ENCODE measurements at regions not wholly inside any gene's neighbourhood (a gene's known extent, or its start where the extent isn't known, plus 50 kb on each side); places are given as distances from the start of the nearest gene placed in this dataset.

DNA sequence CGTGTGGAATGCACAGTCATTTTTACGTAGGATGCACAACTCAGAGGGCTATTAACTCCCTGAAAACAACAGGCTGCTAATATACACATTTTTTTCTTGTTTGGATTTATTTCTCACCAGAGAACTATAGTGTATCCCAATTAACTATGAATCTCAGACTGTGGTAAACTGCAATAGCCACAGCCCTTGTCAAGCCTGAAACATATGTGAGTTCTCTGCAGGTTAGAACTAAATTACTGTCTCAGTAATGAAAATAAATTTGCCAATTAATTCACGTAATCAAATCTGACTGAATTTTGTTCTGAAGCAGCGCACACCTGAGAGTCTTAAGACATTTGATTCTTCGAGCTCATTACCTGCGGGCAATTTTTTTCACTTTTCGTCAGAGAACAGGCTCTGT is 318.6 kb downstream of the PMP22 start:
- no peaks in the 10 kb centered on the region for H3K9me3 ChIP-seq
- DNase-seq (no peak), ATAC-seq (no peak)
- in situ Hi-C loops (cut with MboI; ENCODE audit: low sequenced_read_pairs in 4 of 4) = loop anchor here in 2 of 4 donors (25.0 kb wide), 2 partner anchors 1359 to 1609 kb away; no protein-coding TSS in a partner anchor
- H3K27me3 ChIP-seq = no peaks in the 10 kb centered on the region
- H3K27ac ChIP-seq = no peak overlapping the region
- no peaks in the 10 kb centered on the region for H3K36me3 ChIP-seq
- TF ChIP-seq, protein P1, sequence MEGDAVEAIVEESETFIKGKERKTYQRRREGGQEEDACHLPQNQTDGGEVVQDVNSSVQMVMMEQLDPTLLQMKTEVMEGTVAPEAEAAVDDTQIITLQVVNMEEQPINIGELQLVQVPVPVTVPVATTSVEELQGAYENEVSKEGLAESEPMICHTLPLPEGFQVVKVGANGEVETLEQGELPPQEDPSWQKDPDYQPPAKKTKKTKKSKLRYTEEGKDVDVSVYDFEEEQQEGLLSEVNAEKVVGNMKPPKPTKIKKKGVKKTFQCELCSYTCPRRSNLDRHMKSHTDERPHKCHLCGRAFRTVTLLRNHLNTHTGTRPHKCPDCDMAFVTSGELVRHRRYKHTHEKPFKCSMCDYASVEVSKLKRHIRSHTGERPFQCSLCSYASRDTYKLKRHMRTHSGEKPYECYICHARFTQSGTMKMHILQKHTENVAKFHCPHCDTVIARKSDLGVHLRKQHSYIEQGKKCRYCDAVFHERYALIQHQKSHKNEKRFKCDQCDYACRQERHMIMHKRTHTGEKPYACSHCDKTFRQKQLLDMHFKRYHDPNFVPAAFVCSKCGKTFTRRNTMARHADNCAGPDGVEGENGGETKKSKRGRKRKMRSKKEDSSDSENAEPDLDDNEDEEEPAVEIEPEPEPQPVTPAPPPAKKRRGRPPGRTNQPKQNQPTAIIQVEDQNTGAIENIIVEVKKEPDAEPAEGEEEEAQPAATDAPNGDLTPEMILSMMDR (IDR thresholded peaks at IDR 0.05 in 4 of 5, conservative IDR thresholded peaks at IDR 0.05 in 1 of 5) = no peak
- TF ChIP-seq POLR2A (IDR thresholded peaks at IDR 0.05) = no peak
- no peak overlapping the region for H3K4me3 ChIP-seq
- intact Hi-C loops (cut with DNase I; ENCODE audit: low total_unique reads) = no loop called here
- no peaks in the 10 kb centered on the region for H3K4me1 ChIP-seq

DNA sequence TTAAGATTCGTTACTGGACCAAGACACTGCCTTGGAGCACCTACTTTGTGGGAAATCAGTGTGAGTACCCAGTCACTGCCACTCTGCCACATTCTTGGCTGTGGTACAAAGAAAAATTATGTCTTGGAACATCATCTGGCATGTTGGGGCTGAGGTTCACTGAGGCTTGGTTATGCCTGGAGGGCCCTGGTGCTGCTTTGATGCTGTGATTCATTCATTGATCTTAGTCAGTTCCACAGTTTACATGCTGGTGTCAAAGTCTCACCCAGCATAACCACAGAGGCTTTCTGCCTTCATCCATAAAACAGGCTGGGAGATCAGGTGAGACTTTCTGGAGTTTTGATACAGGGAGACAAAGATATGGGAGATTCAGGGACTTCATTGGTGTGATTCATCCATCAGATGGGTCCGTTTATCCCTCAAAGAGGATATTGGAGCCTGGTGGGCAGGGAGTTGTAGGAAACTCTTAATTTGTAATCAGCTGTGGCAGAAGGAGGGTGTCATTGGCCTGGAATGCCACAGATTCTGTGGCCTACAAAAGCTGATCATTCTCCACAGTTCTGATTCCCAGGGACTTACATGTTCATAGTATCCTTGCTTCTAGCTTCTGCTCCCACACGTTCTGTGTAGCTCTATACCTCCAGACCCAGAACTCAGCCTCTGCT is 322.5 kb downstream of the PMP22 start:
- no peak for DNase-seq
- no peaks in the 10 kb centered on the region for H3K4me1 ChIP-seq
- in situ Hi-C loops (cut with MboI; ENCODE audit: low sequenced_read_pairs in 4 of 4) (loop anchor here in 2 of 4 donors (25.0 kb wide), 2 partner anchors 1355 to 1605 kb away; no protein-coding TSS in a partner anchor), intact Hi-C loops (cut with DNase I; ENCODE audit: low total_unique reads) (no loop called here)
- H3K27ac ChIP-seq = no peak overlapping the region
- no peak overlapping the region for H3K4me3 ChIP-seq
- TF ChIP-seq, protein P1 (IDR thresholded peaks at IDR 0.05 in 4 of 5, conservative IDR thresholded peaks at IDR 0.05 in 1 of 5) = no peak
- TF ChIP-seq POLR2A (IDR thresholded peaks at IDR 0.05) = no peak
- H3K9me3 ChIP-seq = no peaks in the 10 kb centered on the region
- ATAC-seq = no peak
- no peaks in the 10 kb centered on the region for H3K36me3 ChIP-seq
- H3K27me3 ChIP-seq = no peaks in the 10 kb centered on the region

DNA sequence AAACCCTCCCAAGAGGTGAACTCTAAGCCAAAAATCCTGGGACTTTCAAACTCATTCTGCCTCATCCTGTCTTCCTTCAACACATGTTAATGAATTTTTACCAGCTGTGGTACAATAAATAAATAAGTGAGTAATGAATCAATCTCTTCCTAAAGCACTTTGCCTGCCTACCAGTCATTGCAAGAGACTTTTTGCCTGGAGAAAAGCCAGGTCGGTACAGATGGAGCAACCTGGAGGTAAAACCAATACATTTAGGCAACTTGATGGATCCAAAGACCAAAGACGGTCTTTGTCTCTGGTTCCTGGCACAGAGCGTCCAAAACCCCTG is 324.2 kb downstream of the PMP22 start:
- H3K27me3 ChIP-seq = no peaks in the 10 kb centered on the region
- in situ Hi-C loops (cut with MboI; ENCODE audit: low sequenced_read_pairs in 4 of 4) = loop anchor here in 2 of 4 donors (25.0 kb wide), 2 partner anchors 1354 to 1604 kb away; no protein-coding TSS in a partner anchor
- DNase-seq (no peak), ATAC-seq (no peak)
- no peaks in the 10 kb centered on the region for H3K9me3 ChIP-seq
- intact Hi-C loops (cut with DNase I; ENCODE audit: low total_unique reads) = no loop called here
- TF ChIP-seq, protein P1 (IDR thresholded peaks at IDR 0.05 in 4 of 5, conservative IDR thresholded peaks at IDR 0.05 in 1 of 5) = no peak
- no peak for TF ChIP-seq POLR2A (IDR thresholded peaks at IDR 0.05)
- no peak overlapping the region for H3K27ac ChIP-seq
- no peak overlapping the region for H3K4me3 ChIP-seq
- H3K36me3 ChIP-seq = no peaks in the 10 kb centered on the region
- no peaks in the 10 kb centered on the region for H3K4me1 ChIP-seq

DNA sequence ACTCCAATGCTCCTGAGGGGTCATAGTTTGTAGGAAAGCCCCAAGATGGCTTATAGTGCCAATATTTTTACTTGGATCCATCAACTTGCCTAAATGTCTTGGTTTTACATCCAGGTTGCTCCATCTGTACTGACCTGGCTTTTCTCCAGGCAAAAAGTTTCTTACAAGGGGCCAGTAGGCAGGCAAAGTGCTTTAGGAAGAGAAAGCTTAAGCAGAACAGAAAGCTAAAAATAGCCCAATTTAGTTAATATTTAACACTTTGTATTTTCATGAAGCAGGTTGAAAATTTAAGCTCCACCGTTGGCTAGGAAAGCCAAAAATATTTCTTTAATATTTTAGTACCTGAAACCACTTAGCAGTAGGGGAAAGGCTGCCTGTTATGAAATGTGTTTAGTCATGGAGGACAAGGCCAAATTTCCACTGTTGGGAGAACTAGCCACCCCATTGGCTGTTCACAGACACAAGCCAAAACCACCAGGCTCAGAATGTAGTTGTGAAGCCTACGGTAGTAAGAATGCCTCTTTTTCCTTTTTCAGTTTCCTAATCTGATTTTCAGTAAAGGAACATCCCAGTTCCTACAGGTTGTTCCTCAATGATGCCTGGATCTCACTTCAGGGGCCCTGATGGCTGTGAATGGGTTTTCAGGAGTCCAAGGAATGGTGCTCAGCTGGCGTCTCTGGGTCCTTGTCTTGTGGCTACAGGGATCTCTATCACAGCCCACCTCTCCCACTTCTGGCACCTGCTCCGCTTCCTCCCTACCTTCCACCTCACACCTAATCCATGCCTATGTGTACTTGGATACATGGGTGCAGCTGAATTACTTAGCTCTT is 324.8 kb downstream of the PMP22 start:
- TF ChIP-seq, protein P1 (IDR thresholded peaks at IDR 0.05 in 4 of 5, conservative IDR thresholded peaks at IDR 0.05 in 1 of 5) = no peak
- no peak for TF ChIP-seq POLR2A (IDR thresholded peaks at IDR 0.05)
- Histone ChIP-seq H3K27ac (no peak overlapping the region), H3K4me1 (no peaks in the 10 kb centered on the region), H3K27me3 (no peaks in the 10 kb centered on the region), H3K36me3 (no peaks in the 10 kb centered on the region), H3K9me3 (no peaks in the 10 kb centered on the region), H3K4me3 (no peak overlapping the region)
- DNase-seq (no peak), ATAC-seq (peak in 1 of 2 donors; percentile 49)
- intact Hi-C loops (cut with DNase I; ENCODE audit: low total_unique reads) = no loop called here
- in situ Hi-C loops (cut with MboI; ENCODE audit: low sequenced_read_pairs in 4 of 4) = loop anchor here in 2 of 4 donors (25.0 kb wide), 2 partner anchors 1353 to 1603 kb away; no protein-coding TSS in a partner anchor

All from gastrocnemius medialis (tissue), 4 donors.